SK-MEL-5 (cell line): ENCODE measurements at regions not wholly inside any gene's neighbourhood (a gene's known extent, or its start where the extent isn't known, plus 50 kb on each side); places are given as distances from the start of the nearest gene placed in this dataset.

Source experiments
- DNase-seq: peaks from one replicate; pipeline ENCODE4 v3.0.0-alpha.2; 2016; ENCODE audit warnings: low read depth, low spot score
- in situ Hi-C: cut with HindIII; loops from 2 replicates; pipeline ENCODE4 v1.10.0; 2016; ENCODE audit warnings: low sequenced_read_pairs, high pct_unique_total_duplicates, low pct_unique_long_range_greater_than_20kb

GRCh38 chr9:88682431-88682831, 147.5 kb downstream of the NXNL2 start:
- in situ Hi-C loops: no loop called here
- no peak for DNase-seq

- in situ Hi-C loops: no loop called here
- no peak for DNase-seq
Observed at GRCh38 chr9:88684046-88684445, 149.1 kb downstream of the NXNL2 start.

- DNase-seq: no peak
Observed at GRCh38 chr9:88684845-88685244, 149.9 kb downstream of the NXNL2 start.

DNA sequence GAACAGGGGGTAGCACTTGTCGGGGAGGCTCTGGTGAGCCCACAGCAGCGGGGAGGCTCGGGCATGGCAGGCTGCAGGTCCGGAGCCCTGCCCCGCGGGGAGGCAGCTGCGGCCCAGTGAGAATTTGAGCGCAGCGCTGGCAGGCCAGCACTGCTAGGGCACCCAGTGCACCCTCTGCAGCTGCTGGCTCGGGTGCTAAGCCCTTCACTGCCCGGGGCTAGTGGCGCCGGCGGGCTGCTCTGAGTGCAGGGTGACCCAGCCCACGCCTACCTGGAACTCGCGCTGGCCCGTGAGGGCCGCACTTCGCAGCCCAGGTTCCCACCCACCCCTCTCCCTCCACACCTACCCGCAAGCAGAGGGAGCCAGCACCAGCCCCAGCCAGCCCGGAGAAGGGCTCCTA, 151.0 kb downstream of the NXNL2 start:
- no peak for DNase-seq
- in situ Hi-C loops: no loop called here

More at GRCh38 chr9:88684845-88685244, 149.9 kb downstream of the NXNL2 start:
- in situ Hi-C loops: no loop called here

DNA sequence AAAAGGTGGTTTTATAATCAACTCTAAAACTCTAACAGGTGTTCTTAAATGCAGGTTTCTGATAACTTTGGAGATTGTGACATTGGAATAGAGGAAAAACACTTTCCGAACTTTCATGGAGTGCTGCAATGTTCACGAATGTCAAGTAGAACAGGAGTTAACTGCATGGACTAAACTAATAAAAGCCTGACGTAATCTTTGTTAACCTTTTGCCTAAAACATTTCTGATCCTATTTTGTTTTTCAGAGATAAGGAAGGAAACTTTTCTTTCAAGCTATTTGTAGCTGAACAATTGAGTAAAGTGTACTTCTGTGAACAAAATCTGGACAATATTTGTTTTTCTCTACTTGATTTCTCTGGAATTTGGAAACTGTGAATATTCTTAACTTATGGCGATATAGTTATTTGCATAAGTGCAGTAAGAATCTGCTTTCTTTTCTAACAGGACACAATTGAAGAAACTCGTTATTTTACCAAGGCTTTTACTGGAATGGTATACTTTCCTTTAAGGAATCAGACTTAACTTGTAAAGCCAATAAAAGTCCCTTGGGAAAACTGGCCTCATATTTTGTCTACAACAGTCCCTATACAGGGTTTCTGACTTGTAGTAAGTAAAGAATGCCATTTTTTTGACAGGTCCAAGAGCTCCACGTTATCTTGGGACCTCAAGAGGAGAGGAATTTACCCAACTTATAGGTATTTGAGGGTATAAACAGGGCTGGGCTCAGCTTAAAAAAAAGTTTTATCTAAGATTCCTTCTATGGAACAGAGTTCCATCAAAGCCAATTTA, 154.7 kb downstream of the NXNL2 start:
- in situ Hi-C loops: no loop called here
- DNase-seq: no peak

DNA sequence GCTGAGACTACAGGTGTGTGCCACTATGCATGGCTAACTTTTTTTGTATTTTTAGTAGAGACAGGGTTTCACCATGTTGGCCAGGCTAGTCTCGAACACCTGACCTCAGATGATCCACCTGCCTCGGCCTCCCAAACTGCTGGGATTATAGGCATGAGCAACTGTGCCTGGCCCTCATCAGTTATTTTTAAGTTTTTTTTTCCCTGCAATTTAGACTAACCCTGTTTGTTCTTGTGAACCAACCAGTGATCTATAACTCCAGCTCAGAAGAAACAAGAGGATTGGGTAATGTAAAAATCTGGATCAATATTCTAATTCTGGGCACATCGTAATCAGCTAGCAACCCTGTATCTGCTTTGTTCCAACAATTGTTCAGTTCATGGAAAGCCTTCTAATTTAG, 155.7 kb downstream of the NXNL2 start:
- no peak for DNase-seq
- in situ Hi-C loops: no loop called here

DNA sequence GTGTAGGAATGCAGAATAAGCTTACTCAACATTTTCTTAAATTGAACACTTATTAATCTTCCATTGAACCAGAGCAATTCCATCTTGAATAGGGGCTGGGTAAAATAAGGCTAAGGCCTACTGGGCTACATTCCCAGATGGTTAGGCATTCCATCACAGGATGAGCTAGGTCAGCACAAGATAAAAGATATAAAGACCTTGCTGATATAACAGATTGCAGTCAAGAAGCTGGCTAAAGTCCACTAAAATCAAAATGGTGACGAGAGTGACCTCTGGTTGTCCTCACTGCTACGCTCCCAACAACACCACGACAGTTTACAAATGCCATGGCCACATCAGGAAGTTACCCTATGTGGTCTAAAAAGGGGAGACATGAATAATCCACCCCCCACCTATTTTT, 156.1 kb downstream of the NXNL2 start:
- in situ Hi-C loops: no loop called here
- DNase-seq: no peak

DNA sequence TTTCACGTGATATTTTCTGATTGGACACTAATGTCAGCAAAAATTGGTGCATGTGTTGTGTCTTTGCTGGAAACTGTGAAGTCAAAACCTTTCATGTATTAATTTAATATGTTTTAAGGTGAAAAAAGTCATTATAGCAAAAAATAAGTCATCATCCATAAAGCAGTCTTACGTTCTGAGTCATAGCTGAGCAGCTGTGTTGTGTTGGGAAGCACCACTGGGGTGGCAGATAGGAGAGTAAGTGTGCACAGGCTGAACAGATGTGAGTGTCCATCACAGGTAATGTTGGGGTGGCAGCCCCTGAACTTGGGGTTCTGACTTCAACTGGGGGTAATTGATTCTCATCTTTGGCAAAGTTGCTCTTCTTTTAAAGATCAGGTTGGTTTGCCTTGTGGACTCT, 156.8 kb downstream of the NXNL2 start:
- in situ Hi-C loops: no loop called here
- no peak for DNase-seq

GRCh38 chr9:88692827-88693226, 157.8 kb downstream of the NXNL2 start:
- DNase-seq: no peak
- in situ Hi-C loops: no loop called here

DNA sequence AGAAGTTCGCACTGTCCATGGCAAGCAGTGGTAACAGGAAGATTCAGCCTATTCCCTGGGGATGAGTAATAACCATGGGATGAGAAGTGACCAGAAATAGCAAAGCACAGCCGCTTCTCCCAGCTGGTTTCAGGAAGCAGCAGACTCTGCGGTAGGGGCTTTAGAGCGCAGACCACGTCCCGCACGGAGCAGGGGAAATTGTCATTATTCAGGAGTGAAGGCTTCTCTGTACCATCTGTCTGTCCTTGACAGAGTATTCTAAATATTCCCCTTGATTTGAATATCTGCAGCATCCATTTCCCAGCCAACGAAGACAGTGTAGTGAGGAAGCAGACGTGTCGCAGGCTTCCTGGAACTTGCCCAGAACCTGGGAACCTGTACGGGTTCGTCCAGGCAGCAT, 159.6 kb downstream of the NXNL2 start:
- peak; percentile 26 for DNase-seq
- in situ Hi-C loops: no loop called here

GRCh38 chr9:88696501-88696900, 161.5 kb downstream of the NXNL2 start:
- no peak for DNase-seq
- in situ Hi-C loops: no loop called here

DNA sequence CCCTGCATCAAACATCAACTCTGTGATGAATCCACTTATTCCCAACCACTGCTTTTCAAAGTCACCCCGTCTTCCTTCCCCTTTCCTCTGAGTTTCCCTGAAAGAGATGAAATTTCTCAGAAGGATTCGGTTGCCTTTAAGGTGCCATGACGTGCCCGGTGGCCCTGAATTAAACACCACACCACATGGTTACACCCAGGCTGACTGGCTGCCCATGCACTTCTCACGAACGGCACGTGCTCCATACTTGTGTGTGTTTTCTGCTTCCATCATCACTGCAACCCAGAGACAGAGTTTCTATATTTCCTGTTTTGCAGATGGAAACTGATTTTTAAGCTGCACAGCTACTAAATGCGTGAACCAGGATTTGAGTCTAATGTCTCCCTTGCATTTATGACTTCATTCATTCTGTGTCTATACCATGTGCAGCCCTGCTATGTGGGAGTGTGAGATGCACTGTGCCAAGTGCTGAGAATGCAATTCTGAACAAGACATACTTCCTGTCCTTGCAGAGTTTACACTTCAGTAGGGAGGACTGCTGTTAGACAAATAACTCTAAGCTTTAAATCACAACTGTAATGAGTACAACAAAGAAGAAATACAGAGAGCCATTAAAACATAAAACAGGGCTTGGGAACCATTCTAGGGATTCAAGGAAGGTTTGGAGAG, 162.9 kb downstream of the NXNL2 start:
- no peak for DNase-seq
- in situ Hi-C loops: no loop called here

- in situ Hi-C loops: no loop called here
- DNase-seq: no peak
Observed at GRCh38 chr9:88702985-88703384, 168.0 kb downstream of the NXNL2 start.

GRCh38 chr9:88706193-88707113, 171.5 kb downstream of the NXNL2 start:
- DNase-seq: peak; percentile 62
- in situ Hi-C loops: no loop called here

GRCh38 chr9:88710449-88710848, 175.5 kb downstream of the NXNL2 start:
- in situ Hi-C loops: no loop called here
- DNase-seq: no peak

DNA sequence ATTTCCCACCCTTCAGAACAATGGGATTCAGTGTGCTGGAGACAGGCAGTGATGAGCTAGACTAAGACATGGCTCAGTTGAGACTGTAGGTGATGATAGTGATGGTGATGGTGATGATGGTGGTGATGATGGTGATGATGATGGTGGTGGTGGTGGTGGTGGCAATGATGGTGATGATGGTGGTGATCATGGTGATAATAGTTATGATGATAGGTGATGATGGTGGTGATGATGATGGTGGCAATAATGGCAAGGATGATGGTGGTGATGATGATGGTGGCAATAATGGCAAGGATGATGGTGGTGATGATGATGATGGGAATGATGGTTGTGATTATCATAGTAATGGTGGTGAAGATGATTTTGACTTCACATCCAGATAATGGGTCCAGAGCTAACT, 176.7 kb downstream of the NXNL2 start:
- in situ Hi-C loops: no loop called here
- no peak for DNase-seq

DNA sequence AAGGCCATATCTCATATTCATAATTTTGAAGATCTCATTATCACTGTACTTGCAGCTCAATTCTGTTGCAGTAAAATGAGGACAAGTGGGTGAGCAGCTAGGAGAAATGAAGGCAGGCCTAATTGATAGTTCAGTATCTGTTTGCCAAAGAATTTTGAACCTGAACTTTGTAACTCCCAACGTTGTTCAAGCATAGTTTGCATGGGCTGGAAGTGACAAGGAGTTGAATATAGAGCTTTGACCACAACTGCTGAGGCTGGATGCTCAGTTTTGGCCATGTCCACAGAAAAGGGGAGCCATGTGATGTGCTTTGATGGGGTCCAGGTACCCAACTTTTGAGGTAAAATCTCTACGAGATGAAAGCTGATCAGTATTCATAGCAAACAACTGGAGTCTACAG, 177.5 kb downstream of the NXNL2 start:
- in situ Hi-C loops: no loop called here
- no peak for DNase-seq

DNA sequence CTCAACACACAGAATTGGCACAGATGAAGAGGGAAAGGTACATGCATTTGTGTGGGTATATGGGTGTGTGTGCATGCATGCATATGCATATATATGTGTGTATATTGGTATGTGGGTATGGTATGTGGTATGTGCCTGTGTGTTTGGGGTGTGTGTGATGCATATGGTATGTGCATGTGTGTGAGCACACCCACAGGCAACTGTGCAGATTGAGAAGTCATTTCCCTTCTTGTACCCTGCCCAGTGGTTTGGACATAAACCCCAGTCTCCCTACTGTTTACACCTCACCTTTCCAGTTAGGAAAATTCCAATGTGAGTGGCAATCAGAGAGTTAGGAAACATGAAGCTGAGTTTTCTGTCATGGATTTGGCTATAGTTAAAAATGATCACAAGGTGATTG, 178.0 kb downstream of the NXNL2 start:
- in situ Hi-C loops: no loop called here
- no peak for DNase-seq
